Putamen (tissue), 1 donor: ENCODE measurements at regions not wholly inside any gene's neighbourhood (a gene's known extent, or its start where the extent isn't known, plus 50 kb on each side); places are given as distances from the start of the nearest gene placed in this dataset.

Experiments
- DNase-seq: peaks from one replicate; pipeline ENCODE4 v3.0.0-alpha.2; 2016; ENCODE audit warnings: low spot score

DNA sequence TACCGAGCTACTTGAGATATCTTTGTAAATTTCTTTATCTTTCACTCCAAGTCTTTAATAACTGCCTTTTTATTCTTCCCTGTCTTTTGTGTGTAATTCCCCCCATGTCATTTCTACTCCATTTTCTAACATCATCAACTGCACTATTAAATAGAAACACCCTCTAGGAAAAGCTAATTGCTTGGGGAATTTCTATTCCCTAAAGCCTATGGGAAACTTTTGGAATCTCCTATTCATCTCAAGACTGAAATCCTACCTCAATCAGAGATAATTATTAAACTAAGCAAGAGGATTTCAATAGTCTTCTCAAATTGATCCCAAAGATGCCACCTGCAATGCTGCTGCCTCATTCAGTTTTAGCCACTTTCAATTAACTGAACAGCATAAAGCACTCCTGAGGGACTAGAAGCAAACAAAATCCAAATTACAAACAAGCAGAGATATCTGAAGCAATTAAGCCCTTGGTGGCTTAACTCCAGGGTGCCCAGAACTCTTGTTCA lies 598.7 kb downstream of the IGSF11 start:
- no peak for DNase-seq

GRCh38 chr3:118436697-118437262 lies 597.9 kb downstream of the IGSF11 start:
- DNase-seq = no peak

GRCh38 chr3:118445036-118445435 lies 589.6 kb downstream of the IGSF11 start:
- DNase-seq = no peak

DNA sequence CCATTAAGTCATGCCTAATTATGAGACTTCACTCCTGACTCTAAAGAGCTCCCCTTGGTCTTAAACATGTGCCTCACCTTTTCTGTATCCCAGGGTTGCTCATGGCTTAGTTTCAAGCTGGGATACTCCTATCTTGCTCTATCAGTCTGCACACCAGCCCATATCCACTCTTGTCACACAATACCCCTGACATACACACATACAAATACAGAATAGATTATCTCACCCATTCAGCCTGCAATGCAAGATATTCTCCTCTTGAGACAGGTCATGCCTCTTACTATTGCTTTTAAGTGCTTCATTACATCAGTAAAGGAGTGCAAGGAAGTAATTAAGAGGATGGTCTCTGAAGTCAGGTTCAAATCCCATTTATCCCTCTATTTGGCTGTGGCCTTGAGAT lies 587.3 kb downstream of the IGSF11 start:
- no peak for DNase-seq

- no peak for DNase-seq
Measured at GRCh38 chr3:118466795-118467330, 567.8 kb downstream of the IGSF11 start.

- DNase-seq = no peak
Measured at GRCh38 chr3:118468801-118469200, 565.8 kb downstream of the IGSF11 start.

- no peak for DNase-seq
Measured at GRCh38 chr3:118472586-118472985, 562.1 kb downstream of the IGSF11 start.

- DNase-seq = no peak
Measured at GRCh38 chr3:118473343-118473742, 561.3 kb downstream of the IGSF11 start.

DNA sequence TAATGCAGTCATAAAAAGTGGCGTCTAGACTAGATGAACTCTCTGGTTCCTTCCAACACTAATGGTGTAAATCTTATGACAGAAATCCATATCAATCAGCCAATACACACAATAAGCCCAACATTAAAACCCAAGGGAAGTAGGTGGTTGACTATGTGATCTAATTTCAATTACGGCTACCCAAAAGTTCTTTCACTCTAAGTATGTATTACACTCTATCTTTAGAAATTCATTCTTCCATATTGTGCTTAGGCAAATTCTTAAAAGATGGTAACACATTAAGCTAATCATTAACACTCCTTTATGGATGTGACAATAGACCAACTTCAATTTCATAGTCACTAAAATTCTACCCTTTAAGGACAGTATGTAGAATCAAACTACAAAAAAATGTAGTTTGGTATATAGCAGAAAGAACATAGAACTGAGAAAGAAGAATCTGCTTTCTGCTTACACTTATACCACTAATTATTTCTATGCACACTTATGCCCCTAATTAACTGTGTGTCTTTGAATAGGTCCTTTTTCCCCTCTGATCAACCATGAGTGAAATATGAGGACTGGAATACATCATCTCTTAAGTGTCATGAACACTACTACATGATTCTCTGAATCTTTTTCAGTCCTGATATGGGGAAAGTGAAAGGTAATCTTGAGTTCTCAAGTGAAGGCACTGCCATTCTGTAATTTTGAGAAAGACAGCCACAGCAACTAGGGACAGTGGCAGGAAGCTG lies 557.6 kb downstream of the IGSF11 start:
- DNase-seq = no peak

DNA sequence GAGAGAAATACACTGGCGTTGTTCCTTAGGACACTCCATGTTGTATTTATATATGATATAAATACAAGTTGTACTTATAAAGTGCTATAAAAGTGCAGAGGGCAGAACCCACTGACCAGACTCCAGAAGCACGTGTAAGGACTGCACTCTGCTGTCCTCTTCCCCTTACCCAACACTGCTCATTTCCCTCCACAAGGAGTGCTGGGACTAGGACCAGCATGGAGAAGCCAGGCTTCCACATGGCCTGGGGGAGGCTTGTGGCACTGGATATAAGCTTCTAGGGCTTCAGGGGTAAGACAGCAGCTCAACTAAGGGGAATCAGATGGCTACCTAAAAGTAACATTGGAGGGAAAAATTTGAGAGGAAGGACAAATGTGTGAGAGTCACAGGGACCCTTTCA lies 556.9 kb downstream of the IGSF11 start:
- no peak for DNase-seq

DNA sequence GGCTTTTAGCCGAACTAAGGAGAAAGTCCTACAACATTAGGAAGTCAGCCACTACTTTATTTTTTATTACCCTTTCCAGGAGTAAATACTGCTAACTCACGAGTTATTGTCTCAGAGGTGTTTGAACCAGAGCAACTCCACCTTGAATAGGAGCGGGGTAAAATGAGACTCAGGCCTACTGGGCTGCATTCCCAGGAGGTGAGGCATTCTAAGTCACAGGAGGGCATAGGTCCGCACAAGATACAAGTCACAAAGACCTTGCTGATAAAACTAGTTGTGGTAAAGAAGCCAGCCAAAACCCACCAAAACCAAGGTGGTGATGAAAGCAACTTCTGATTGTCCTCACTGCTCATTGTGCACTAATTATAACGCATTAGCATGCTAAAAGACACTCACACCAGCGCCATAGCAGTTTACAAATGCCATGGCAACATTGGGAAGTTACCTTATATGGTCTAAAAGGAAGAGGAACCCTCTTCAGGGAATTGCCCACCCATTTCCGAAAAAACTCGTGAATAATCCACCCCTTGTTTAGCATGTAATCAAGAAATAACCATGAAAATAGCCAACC lies 555.9 kb downstream of the IGSF11 start:
- no peak for DNase-seq

DNA sequence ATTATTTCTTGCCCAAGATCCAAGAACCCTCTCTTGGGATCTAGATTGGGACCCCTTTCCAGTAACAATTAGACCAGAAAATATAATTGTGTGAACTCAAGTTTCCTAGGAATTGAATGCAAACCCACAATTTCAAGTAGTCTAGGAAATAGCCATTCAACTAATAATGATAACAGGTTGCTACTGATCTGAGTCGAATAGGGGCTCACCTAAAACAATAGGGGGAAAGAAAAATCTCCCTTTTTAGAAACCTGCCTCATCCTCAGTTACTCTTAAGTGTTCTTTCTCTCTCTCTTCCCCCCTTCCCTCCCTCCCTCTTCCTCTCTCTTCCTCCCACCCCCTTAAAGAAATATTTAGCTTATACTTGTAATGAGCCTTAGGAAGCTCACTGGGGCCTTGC lies 555.3 kb downstream of the IGSF11 start:
- DNase-seq = no peak

GRCh38 chr3:118480101-118480860 lies 554.4 kb downstream of the IGSF11 start:
- no peak for DNase-seq

DNA sequence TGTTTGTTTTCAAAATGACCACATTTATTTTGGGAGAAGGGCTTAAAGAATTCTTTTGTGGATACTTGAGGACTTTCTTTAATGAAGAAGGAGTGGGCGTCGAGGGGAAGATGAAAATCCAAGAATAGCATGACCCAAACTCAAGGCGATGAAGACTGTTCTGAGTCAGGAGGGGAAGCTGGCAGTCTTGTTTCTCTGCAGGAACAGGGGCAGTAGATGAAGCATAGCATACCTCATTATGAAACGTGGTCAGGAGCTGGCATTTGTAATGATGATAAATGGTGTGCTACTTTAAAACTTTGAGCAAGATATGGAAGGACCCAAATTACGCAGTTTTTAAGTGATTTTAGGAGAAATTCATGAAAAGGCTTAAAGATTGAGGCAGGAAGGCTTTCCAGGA lies 549.0 kb downstream of the IGSF11 start:
- no peak for DNase-seq

GRCh38 chr3:118487734-118488133 lies 546.9 kb downstream of the IGSF11 start:
- DNase-seq = no peak

- DNase-seq = no peak
Measured at GRCh38 chr3:118488732-118489131, 545.9 kb downstream of the IGSF11 start.

- no peak for DNase-seq
Measured at GRCh38 chr3:118495206-118495605, 539.4 kb downstream of the IGSF11 start.

DNA sequence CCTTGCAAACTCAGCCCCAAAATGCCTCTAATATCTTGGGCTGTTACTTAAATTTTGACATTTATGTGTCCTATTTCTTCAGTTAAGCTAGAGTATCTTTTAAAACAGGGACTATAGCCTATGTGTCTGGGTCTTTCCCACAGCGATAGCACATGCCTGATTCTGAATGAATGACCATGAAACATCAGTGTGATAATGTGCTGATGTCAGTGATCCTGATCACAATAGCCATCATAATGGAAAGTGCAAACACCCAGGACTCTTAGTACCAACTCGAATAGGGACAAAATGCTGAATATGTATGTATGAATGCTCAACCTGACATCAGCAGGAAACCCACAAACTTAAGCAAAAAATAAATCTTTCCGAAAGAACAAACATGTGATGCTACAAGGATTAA lies 537.4 kb downstream of the IGSF11 start:
- DNase-seq = no peak

DNA sequence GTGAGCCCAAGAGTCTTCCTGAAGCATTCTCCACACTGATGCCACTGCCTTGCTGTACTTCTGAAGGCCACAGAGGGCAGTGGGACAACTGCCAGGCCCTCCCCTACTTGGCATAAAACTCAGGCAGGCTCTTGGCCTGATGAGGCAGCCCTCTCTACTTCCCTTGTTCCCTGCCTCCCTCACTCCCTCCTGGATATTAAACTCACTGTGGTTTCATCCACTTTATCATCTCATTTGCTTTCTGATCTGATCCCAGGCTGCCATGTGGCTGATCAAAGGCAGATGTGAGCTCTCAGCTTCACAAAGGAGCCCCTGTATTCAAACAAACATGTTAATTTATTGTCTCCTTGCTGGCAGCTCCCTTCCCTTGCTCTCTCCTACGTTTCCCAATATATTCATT lies 533.5 kb downstream of the IGSF11 start:
- peak; percentile 27 for DNase-seq

GRCh38 chr3:118504906-118505305 lies 529.7 kb downstream of the IGSF11 start:
- no peak for DNase-seq

DNA sequence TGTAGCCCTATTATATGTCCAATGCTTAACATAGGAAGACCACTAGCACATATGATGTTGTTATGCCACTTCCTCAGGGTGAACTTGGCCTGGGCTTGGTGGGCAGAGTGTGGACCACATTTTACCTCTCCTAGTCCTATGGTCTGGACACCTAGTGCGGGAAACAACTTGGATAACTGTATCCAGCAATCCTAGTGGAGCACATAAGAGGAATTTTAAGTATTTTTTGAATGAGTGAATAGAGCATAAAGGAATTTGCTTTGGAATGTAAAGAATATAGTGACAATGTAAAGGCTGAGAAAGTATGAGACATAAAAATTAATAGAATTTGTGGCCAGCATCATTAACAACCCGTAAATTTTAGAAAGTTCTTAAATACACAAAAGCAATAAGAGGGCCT lies 528.9 kb downstream of the IGSF11 start:
- no peak for DNase-seq

DNA sequence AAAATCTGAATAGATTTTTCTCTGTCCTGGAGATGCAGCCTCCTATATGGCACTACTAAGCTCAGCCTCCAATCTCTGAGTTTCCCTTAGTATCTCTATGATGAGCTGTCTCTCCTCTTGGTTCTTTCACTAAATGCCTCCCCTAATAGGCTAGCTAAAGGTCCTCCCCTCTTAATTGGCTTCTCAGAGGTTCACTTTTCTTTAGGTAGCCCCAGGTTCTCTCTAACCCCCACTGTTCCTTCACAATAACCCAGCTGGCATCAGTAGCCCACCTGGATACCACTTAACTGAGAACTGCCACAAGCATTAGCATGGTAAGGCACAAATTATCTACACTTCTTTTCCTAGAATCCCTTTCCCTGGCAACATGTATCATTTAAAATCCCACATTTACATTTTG lies 523.2 kb downstream of the IGSF11 start:
- no peak for DNase-seq

- DNase-seq = no peak
Measured at GRCh38 chr3:118512301-118512700, 522.3 kb downstream of the IGSF11 start.
